Right lobe of liver (tissue), 6 donors: ENCODE measurements at regions not wholly inside any gene's neighbourhood (a gene's known extent, or its start where the extent isn't known, plus 50 kb on each side); places are given as distances from the start of the nearest gene placed in this dataset.

ENCODE experiments used
- ATAC-seq, 4 donors: fragments of 200-7000 bp; cut with Tn5 transposase; one replicate each; pipeline ENCODE4 v1.9.1; 2020; ENCODE audit warnings: mild to moderate bottlenecking in 4 of 4, moderate library complexity in 4 of 4
- DNase-seq, 3 donors: peaks; one replicate each; pipeline ENCODE4 v3.0.0-alpha.2; 2020
- H3K27ac ChIP-seq, 3 donors: fragments of 200-600 bp; one replicate each; pipeline ENCODE4 v1.8.0; 2022
- H3K27me3 ChIP-seq, 2 donors: fragments of 200-600 bp; one replicate each; pipeline ENCODE4 v1.8.0; 2022
- H3K36me3 ChIP-seq, 4 donors: fragments of 200-600 bp; sonication (generic) in 1 of 4; one replicate each; pipeline versions ENCODE4 v1.5.1 to v1.8.0; 2017 to 2022; ENCODE audit warnings: control low read depth in 1 of 4
- H3K4me1 ChIP-seq, 4 donors: fragments of 200-600 bp; sonication (generic) in 1 of 4; one replicate each; pipeline versions ENCODE4 v1.5.1 to v1.8.0; 2017 to 2022; ENCODE audit warnings: control low read depth in 1 of 4
- H3K4me3 ChIP-seq, 3 donors: fragments of 200-600 bp; one replicate each; pipeline ENCODE4 v1.8.0; 2022
- H3K9me3 ChIP-seq, 4 donors: fragments of 200-600 bp; sonication (generic) in 1 of 4; one replicate each; pipeline versions ENCODE4 v1.5.1 to v1.8.0; 2017 to 2022; ENCODE audit warnings: control low read depth in 1 of 4
- CTCF ChIP-seq, 4 donors: fragments of 200-600 bp in 3 of 4; fragments of 450-650 bp in 1 of 4; IDR thresholded peaks; one replicate each; pipeline versions ENCODE4 v1.5.1 to v1.8.0; 2016 to 2022; ENCODE audit warnings: antibody characterized with exemption in 4 of 4, mild to moderate bottlenecking in 2 of 4
- POLR2A ChIP-seq: fragments of 450-650 bp; IDR thresholded peaks from one replicate; pipeline ENCODE4 v1.6.1; 2017; ENCODE audit warnings: antibody characterized with exemption, mild to moderate bottlenecking
- WGBS: methylation state at CpG from one replicate; pipeline ENCODE4 v1.1.6; 2018; ENCODE audit warnings: low coverage, low lambda C conversion rate; ENCODE audit not compliant: insufficient coverage; ENCODE audit errors: missing lambda C conversion rate; 5-methylcytosine and 5-hydroxymethylcytosine counted together
- intact Hi-C, 2 donors: fragments of 100-400 bp; cut with DNase I; formaldehyde crosslinking; loops; one replicate each; pipeline versions ENCODE4 v1.11.2 to v1.14.1; 2022
- donor health status: DM: no; HTN: yes; CAD: no.
- donor health status: DM: no; HTN: no; CAD: no.
- donor health status: DM: no; HTN: no; CAD: no.
- donor health status: DM: no; HTN: yes; CAD: no.
- donor health status: DM: no; HTN: yes; CAD: no.

GRCh38 chr9:92176800-92177185 is 61.6 kb upstream of the SPTLC1 start:
- Histone ChIP-seq H3K4me3 (no peak overlapping the region), H3K27ac (no peak overlapping the region), H3K27me3 (no peaks in the 10 kb centered on the region), H3K9me3 (no peaks in the 10 kb centered on the region), H3K4me1 (no peaks in the 10 kb centered on the region), H3K36me3 (no peaks in the 10 kb centered on the region)
- DNase-seq (no peak), ATAC-seq (no peak)
- intact Hi-C loops, result no loop called here
- TF ChIP-seq CTCF (IDR thresholded peaks at IDR 0.05) (no peak), POLR2A (no peak)
- 90% methylated on average over 3 of the region's 5 CpGs for WGBS

- Histone ChIP-seq H3K9me3 (no peaks in the 10 kb centered on the region), H3K27me3 (no peaks in the 10 kb centered on the region), H3K4me3 (no peak overlapping the region), H3K4me1 (no peaks in the 10 kb centered on the region), H3K27ac (no peak overlapping the region), H3K36me3 (no peaks in the 10 kb centered on the region)
- TF ChIP-seq CTCF (IDR thresholded peaks at IDR 0.05), result peak in 1 of 4 donors; percentile 4
- TF ChIP-seq POLR2A, result no peak
- intact Hi-C loops, result no loop called here
- ATAC-seq (peak in 1 of 4 donors; percentile 37), DNase-seq (no peak)
- WGBS, result 83% methylated on average over 3 of the region's 9 CpGs
Measured at GRCh38 chr9:92176068-92176799, 61.0 kb upstream of the SPTLC1 start.

- ATAC-seq (no peak), DNase-seq (no peak)
- Histone ChIP-seq H3K4me3 (no peak overlapping the region), H3K27ac (no peak overlapping the region), H3K27me3 (no peaks in the 10 kb centered on the region), H3K36me3 (no peaks in the 10 kb centered on the region), H3K9me3 (no peaks in the 10 kb centered on the region), H3K4me1 (no peaks in the 10 kb centered on the region)
- no peak for TF ChIP-seq POLR2A
- no peak for TF ChIP-seq CTCF (IDR thresholded peaks at IDR 0.05)
- intact Hi-C loops, result no loop called here
- 75% methylated on average over 1 of the region's 2 CpGs for WGBS
Measured at GRCh38 chr9:92175441-92175840, 60.2 kb upstream of the SPTLC1 start.

GRCh38 chr9:92173318-92173717 is 58.1 kb upstream of the SPTLC1 start:
- H3K9me3 ChIP-seq, result no peaks in the 10 kb centered on the region
- intact Hi-C loops, result no loop called here

More at GRCh38 chr9:92173318-92173717, 58.1 kb upstream of the SPTLC1 start:
- Histone ChIP-seq H3K4me3 (no peak overlapping the region), H3K4me1 (no peaks in the 10 kb centered on the region), H3K27me3 (no peaks in the 10 kb centered on the region), H3K27ac (no peak overlapping the region), H3K36me3 (no peaks in the 10 kb centered on the region)
- ATAC-seq, result no peak
- 87% methylated on average over 3 of the region's 7 CpGs for WGBS
- DNase-seq, result no peak
- TF ChIP-seq CTCF (IDR thresholded peaks at IDR 0.05), result no peak
- no peak for TF ChIP-seq POLR2A
